ENCODE measurements at regions not wholly inside any gene's neighbourhood (a gene's known extent, or its start where the extent isn't known, plus 50 kb on each side); places are given as distances from the start of the nearest gene placed in this dataset.

GRCh38 chr6:149250951-149251350 is 66.6 kb upstream of the TAB2 start:
- Histone ChIP-seq H3K27me3 (ENCODE audit: insufficient read depth, low read depth, severe bottlenecking) (no peaks in the 10 kb centered on the region), H3K27ac (no peak overlapping the region), H3K9me3 (ENCODE audit: severe bottlenecking) (no peaks in the 10 kb centered on the region), H3K36me3 (no peaks in the 10 kb centered on the region), H3K4me3 (ENCODE audit: low read depth, low read length) (no peak overlapping the region)
- TF ChIP-seq CTCF (IDR thresholded peaks at IDR 0.05; ENCODE audit: low read depth, low read length) = no peak
- no peak for DNase-seq

- Histone ChIP-seq H3K27ac (no peak overlapping the region), H3K9me3 (ENCODE audit: severe bottlenecking) (no peaks in the 10 kb centered on the region), H3K27me3 (ENCODE audit: insufficient read depth, low read depth, severe bottlenecking) (no peaks in the 10 kb centered on the region), H3K4me3 (ENCODE audit: low read depth, low read length) (no peak overlapping the region), H3K36me3 (no peaks in the 10 kb centered on the region)
- no peak for TF ChIP-seq CTCF (IDR thresholded peaks at IDR 0.05; ENCODE audit: low read depth, low read length)
- DNase-seq = no peak
Observed at GRCh38 chr6:149252622-149253021, 64.9 kb upstream of the TAB2 start.

- no peak for TF ChIP-seq CTCF (IDR thresholded peaks at IDR 0.05; ENCODE audit: low read depth, low read length)
- DNase-seq = no peak
- H3K4me3 ChIP-seq (ENCODE audit: low read depth, low read length) = no peak overlapping the region
- H3K36me3 ChIP-seq = no peaks in the 10 kb centered on the region
- no peaks in the 10 kb centered on the region for H3K27me3 ChIP-seq (ENCODE audit: insufficient read depth, low read depth, severe bottlenecking)
- H3K27ac ChIP-seq = no peak overlapping the region
- no peaks in the 10 kb centered on the region for H3K9me3 ChIP-seq (ENCODE audit: severe bottlenecking)
Observed at GRCh38 chr6:149254253-149254652, 63.3 kb upstream of the TAB2 start.

GRCh38 chr6:149259753-149260152 is 57.8 kb upstream of the TAB2 start:
- Histone ChIP-seq H3K36me3 (no peaks in the 10 kb centered on the region), H3K27me3 (ENCODE audit: insufficient read depth, low read depth, severe bottlenecking) (no peaks in the 10 kb centered on the region), H3K27ac (no peak overlapping the region), H3K9me3 (ENCODE audit: severe bottlenecking) (no peaks in the 10 kb centered on the region), H3K4me3 (ENCODE audit: low read depth, low read length) (no peak overlapping the region)
- DNase-seq = no peak
- TF ChIP-seq CTCF (IDR thresholded peaks at IDR 0.05; ENCODE audit: low read depth, low read length) = no peak

GRCh38 chr6:149260214-149260874 is 57.2 kb upstream of the TAB2 start:
- Histone ChIP-seq H3K27me3 (ENCODE audit: insufficient read depth, low read depth, severe bottlenecking) (no peaks in the 10 kb centered on the region), H3K9me3 (ENCODE audit: severe bottlenecking) (no peaks in the 10 kb centered on the region), H3K36me3 (no peaks in the 10 kb centered on the region), H3K4me3 (ENCODE audit: low read depth, low read length) (no peak overlapping the region), H3K27ac (no peak overlapping the region)
- DNase-seq = no peak
- no peak for TF ChIP-seq CTCF (IDR thresholded peaks at IDR 0.05; ENCODE audit: low read depth, low read length)

Measured in WERI-Rb-1 (cell line).